Muscle of leg (tissue), 3 donors: ENCODE measurements at regions not wholly inside any gene's neighbourhood (a gene's known extent, or its start where the extent isn't known, plus 50 kb on each side); places are given as distances from the start of the nearest gene placed in this dataset.

ENCODE experiments used
- DNase-seq: peaks from one replicate; pipeline ENCODE4 v3.0.0; 2013
- H3K27ac ChIP-seq: one replicate; pipeline ENCODE4 v1.5.1; 2013; ENCODE audit warnings: mild to moderate bottlenecking, low read length, control low read depth
- H3K27me3 ChIP-seq: one replicate; pipeline ENCODE4 v1.6.1; 2013; ENCODE audit warnings: low read length; ENCODE audit not compliant: control insufficient read depth, insufficient read depth
- H3K36me3 ChIP-seq: one replicate; pipeline ENCODE4 v1.6.1; 2013; ENCODE audit warnings: low read length; ENCODE audit not compliant: control insufficient read depth, insufficient read depth
- H3K4me1 ChIP-seq: one replicate; pipeline ENCODE4 v1.6.1; 2013; ENCODE audit warnings: low read length; ENCODE audit not compliant: control insufficient read depth, insufficient read depth
- H3K4me3 ChIP-seq: one replicate; pipeline ENCODE4 v1.5.1; 2013; ENCODE audit warnings: low read length, control low read depth
- H3K9me3 ChIP-seq: replicated peaks from 2 replicates; pipeline ENCODE4 v1.6.1; 2013; ENCODE audit warnings: low read depth, low read length; ENCODE audit not compliant: control insufficient read depth
- WGBS: methylation state at CpG from one replicate; pipeline ENCODE4 v1.1.5; 2013; ENCODE audit warnings: missing lambda C conversion rate; ENCODE audit not compliant: insufficient coverage; 5-methylcytosine and 5-hydroxymethylcytosine counted together

DNA sequence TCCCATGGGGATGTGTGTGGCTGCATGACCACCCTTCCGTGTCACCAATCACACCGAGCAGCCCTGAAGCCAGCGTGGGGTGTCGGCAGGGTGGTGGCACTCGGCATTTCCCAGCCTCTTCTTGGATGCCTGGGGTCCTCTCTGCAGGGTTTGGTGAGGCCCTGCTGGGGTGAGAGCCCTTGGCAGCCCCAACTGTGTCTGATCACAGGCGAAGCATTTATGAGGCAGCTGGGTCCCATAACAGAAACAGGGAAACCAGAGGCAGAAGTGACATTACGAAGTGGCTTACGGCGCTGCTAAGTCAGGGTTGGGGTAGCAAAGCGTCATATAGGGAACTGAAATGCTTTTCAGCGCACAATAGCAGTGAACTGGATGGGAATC lies 92.3 kb upstream of the SEPTIN5 start:
- no peaks in the 10 kb centered on the region for H3K9me3 ChIP-seq
- H3K27me3 ChIP-seq, result peaks cover 2% of the 10 kb centered on the region
- H3K36me3 ChIP-seq, result no peaks in the 10 kb centered on the region
- WGBS, result 43% methylated on average over 11 of the region's 11 CpGs
- H3K27ac ChIP-seq, result peak overlapping the region; percentile 76
- H3K4me3 ChIP-seq, result no peak overlapping the region
- peaks cover 19% of the 10 kb centered on the region for H3K4me1 ChIP-seq
- no peak for DNase-seq

DNA sequence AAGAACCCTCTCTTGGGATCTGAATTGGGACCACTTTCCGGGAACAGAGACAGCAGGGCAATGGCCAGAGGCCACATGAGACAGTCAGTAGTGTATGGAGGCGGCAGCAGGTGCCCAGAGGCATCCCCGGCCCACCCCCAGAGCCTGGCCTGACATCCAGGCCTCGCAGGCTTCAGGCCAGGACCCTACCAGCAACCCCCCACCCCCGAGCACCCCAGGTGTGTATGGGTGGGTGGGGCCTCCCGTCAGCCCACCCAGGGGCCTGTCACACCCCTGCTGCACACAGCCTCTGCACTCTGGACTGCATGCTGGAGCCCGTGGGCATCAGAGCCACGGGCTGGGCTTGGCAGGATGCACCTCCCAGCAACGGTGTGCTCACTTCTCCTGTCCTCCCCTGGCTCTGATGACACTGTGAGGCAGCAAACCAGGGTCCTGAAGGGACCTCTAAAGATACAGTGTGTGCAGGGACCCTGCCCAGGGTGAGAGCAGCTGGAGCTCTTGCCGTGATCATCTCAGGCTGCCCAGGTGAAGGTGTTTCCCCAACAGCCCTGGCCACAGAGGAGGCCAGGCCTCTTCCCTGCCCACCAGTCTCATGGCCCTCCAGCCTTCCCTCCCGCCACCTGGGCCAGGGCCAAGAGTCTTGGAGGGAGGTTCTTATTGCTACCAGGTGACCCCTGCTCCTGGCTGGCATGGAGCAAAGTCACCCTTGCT lies 88.8 kb upstream of the SEPTIN5 start:
- Histone ChIP-seq H3K27me3 (peaks cover 2% of the 10 kb centered on the region), H3K4me3 (no peak overlapping the region), H3K9me3 (no peaks in the 10 kb centered on the region), H3K4me1 (peaks cover 13% of the 10 kb centered on the region), H3K36me3 (no peaks in the 10 kb centered on the region), H3K27ac (no peak overlapping the region)
- 65% methylated on average over 3 of the region's 11 CpGs for WGBS
- DNase-seq, result no peak

DNA sequence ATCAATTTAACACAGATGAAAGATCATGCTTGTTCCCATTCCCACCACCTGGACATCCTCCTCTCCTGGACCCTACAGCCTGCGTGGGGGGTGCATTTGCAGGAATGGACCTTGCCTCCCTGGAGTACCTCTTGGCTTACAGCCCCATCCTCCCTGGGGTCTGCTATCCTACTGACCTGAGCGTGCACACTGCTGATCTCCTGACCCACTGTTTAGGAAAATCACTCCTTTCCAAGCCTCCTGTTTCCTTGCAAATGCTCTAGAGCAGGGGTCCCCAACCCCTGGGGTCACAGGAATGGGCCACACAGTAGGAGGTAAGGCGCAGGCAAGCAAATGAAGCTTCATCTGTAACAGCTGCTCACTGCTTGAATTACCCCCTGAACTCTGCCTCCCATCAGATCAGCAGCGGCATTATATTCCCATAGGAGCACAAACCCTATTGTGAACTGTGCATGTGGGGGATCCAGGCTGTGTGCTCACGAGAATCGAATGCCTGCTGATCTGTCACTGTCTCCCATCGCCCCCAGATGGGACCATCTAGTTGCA lies 88.2 kb upstream of the SEPTIN5 start:
- Histone ChIP-seq H3K27ac (no peak overlapping the region), H3K36me3 (no peaks in the 10 kb centered on the region), H3K27me3 (peaks cover 2% of the 10 kb centered on the region), H3K4me1 (peaks cover 10% of the 10 kb centered on the region), H3K4me3 (no peak overlapping the region), H3K9me3 (no peaks in the 10 kb centered on the region)
- DNase-seq, result no peak
- 29% methylated on average over 6 of the region's 7 CpGs for WGBS

DNA sequence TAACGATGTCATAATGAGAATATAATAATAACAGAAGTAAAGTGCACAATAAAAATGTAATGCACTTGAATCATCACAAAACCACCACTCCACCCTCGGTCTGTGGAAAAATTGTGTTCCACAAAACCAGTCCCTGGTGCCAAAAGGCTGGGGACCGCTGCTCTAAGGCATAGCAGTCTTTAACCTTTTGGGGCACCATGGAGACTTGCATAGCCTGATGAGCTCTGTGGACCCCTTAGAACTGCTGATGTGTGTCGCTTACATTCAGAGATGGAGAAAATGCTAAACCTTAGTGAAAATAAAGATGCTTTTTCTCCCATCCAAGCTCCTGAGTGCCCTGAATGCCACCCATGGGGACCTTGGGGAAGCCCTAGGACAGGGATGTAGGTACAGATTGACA lies 87.6 kb upstream of the SEPTIN5 start:
- Histone ChIP-seq H3K4me1 (peaks cover 9% of the 10 kb centered on the region), H3K27ac (no peak overlapping the region), H3K36me3 (no peaks in the 10 kb centered on the region), H3K4me3 (no peak overlapping the region), H3K27me3 (peaks cover 2% of the 10 kb centered on the region), H3K9me3 (no peaks in the 10 kb centered on the region)
- no peak for DNase-seq
- WGBS, result 43% methylated on average over 1 of the region's 4 CpGs

DNA sequence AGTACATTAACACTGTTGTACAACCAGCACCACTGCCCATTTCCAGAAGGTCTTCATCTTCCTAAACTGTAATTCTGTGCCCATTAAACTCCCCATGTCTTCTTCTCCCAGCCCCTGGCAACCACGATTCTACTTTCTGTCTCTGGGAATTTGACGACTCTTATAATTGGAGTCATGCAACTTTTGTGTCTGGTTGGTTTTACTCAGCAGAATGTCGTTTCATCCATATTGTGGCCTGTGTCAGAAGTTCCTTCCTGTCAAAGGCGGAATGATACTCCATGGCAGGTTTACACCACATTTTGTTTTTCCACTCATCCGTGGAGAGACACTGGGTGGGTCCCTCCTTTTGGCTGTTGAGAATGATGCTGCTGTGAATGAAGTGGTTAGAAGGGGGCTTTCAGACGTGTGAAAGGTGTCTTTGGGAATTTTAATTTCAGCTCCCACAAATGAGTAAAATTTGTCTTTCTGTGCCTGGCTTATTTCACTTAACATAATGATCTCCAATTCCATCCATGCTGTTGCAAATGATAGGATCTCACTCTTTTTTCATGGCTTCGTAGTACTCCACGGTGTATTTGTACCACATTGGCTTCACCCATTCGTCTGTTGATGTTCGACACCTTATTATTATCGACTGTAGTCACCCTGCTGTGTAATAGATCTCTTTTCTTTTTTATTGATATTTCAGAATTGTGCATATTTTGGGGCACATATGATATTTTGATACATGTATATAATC lies 86.1 kb upstream of the SEPTIN5 start:
- peaks cover 4% of the 10 kb centered on the region for H3K4me1 ChIP-seq
- no CpG with 5 or more reads among the region's 11 CpGs for WGBS
- DNase-seq, result no peak
- H3K9me3 ChIP-seq, result no peaks in the 10 kb centered on the region
- no peak overlapping the region for H3K27ac ChIP-seq
- no peaks in the 10 kb centered on the region for H3K36me3 ChIP-seq
- H3K27me3 ChIP-seq, result peaks cover 3% of the 10 kb centered on the region
- H3K4me3 ChIP-seq, result no peak overlapping the region

DNA sequence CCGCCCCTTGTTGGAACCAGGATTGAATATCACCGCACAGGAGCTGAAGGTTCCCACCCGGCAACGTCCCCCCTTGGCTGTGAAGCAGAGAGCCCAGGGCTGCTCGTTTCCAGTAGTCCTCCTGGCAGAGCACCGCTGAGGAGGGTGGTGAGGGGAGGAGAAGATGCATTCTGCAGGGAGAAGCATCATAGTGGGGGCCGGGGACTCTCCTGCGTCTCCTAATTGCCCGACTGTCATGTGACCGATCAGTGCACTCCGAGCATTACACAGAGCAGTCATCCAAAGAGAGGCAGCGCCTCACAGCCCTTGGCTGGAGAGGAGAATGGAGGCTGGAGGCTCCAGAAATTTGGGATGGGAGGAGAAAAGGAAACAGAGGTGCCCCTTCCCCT lies 85.0 kb upstream of the SEPTIN5 start:
- no peak overlapping the region for H3K27ac ChIP-seq
- no peak for DNase-seq
- H3K9me3 ChIP-seq, result no peaks in the 10 kb centered on the region
- H3K4me1 ChIP-seq, result peaks cover 4% of the 10 kb centered on the region
- no peaks in the 10 kb centered on the region for H3K36me3 ChIP-seq
- no peak overlapping the region for H3K4me3 ChIP-seq
- 44% methylated on average over 8 of the region's 12 CpGs for WGBS
- H3K27me3 ChIP-seq, result peaks cover 5% of the 10 kb centered on the region

DNA sequence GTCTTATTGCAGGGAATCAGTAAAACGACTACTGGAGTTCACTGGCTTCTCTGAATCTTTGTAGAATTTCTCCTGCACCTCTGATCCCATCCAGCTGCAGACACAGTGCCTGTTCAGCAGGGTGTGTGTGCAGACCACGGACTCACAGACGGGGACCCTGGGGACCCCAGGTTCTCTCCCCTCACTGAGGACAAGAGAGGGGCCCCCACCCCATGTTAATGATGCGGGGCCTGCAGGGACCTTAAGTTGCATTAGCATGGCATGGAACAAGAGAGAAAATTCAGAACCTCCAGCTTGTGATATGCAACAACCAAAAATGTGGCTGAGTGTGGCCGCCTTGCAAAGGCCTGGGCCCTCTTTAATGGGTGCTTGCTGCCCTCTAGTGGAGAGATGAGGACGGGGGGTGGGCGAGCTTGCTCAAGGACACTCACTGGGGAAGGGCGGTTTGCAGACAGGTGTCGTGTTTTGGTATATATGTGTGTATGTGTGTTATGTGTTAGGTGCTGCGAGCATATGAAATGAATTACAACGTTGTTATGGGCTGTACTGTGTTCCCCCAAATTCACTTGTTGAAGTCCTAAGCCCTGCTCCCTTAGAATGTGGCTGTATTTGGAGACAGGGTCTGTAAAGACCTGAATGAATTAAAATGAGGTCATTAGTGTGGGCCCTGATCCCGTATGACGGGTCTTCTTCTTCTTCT lies 84.4 kb upstream of the SEPTIN5 start:
- H3K9me3 ChIP-seq, result no peaks in the 10 kb centered on the region
- H3K4me3 ChIP-seq, result no peak overlapping the region
- H3K27ac ChIP-seq, result no peak overlapping the region
- WGBS, result 9% methylated on average over 10 of the region's 13 CpGs
- peaks cover 5% of the 10 kb centered on the region for H3K27me3 ChIP-seq
- peaks cover 4% of the 10 kb centered on the region for H3K4me1 ChIP-seq
- DNase-seq, result peak; percentile 86
- no peaks in the 10 kb centered on the region for H3K36me3 ChIP-seq

DNA sequence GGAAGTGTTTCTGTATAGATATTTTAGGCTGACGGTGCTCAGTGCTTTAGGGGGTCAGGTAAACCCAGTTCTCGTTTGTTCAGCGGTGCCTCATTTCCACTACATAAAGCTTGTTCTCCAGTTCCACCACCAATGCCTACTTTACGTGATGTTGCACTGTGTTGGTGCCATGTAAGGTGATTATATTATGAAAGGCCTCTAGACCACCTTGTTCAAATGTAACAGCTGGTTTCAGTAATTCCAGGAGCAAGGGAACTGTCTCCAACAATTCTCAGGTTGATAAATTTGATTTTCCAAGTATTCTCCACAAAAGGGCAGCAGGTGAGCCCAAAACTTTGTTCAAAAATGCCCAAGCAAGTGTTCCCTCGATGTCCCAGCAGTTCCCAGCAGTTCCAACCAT lies 83.7 kb upstream of the SEPTIN5 start:
- DNase-seq, result no peak
- Histone ChIP-seq H3K4me1 (peaks cover 4% of the 10 kb centered on the region), H3K27me3 (peaks cover 5% of the 10 kb centered on the region), H3K36me3 (no peaks in the 10 kb centered on the region), H3K4me3 (no peak overlapping the region), H3K27ac (no peak overlapping the region), H3K9me3 (no peaks in the 10 kb centered on the region)
- WGBS, result no CpG with 5 or more reads among the region's 5 CpGs

DNA sequence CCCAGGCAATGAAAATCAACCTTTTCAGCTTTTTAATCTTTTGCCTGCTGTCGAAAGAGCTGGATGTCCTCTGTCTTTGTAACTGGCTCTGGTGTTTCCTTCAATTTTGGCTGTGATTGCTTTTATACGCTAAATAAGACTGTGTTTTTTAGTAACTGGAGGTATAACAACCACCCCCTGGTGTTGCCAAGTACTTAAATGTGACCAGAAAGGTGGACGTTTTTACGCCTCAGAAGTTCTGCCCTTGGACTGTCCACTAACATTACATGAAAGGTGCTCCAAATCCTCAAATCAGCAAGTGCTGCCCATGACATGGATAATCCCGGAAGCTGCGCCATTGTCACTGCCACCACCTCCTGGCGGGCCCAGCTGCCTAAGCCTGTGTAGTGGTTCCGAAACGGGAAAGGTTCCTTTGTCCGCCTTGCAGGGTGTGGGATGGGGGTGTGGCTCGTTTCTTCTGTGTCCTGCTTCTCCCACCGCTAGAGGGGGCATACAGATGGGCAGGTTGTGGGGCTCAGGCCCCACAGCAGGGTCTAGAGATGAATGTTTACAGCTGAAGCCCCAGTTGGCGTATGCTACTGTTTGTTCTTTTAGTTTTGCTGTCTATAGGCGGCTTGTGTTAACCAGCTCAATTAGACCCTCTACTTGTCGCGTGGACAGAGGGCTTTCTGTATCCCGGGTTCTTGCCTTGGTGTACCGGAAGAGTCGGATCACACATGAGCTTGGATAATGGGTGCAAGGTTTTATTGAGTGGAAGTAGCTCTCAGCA lies 82.2 kb upstream of the SEPTIN5 start:
- no peaks in the 10 kb centered on the region for H3K36me3 ChIP-seq
- H3K27ac ChIP-seq, result no peak overlapping the region
- no peak overlapping the region for H3K4me3 ChIP-seq
- peaks cover 4% of the 10 kb centered on the region for H3K4me1 ChIP-seq
- peak; percentile 35 for DNase-seq
- H3K27me3 ChIP-seq, result peaks cover 5% of the 10 kb centered on the region
- 61% methylated on average over 9 of the region's 19 CpGs for WGBS
- no peaks in the 10 kb centered on the region for H3K9me3 ChIP-seq
